ENCODE measurements at regions not wholly inside any gene's neighbourhood (a gene's known extent, or its start where the extent isn't known, plus 50 kb on each side); places are given as distances from the start of the nearest gene placed in this dataset.
"Not testable (repeated sequence)": the region's sequence is repeated elsewhere in the genome, so short reads cannot be mapped to it uniquely, and the experiment has no call there.

- not testable (repeated sequence) for DNase-seq
These were observed 3960.2 kb upstream of the TPTE start for GRCh38 chr21:6561168-6561567.

- DNase-seq = not testable (repeated sequence)
These were observed 3959.8 kb upstream of the TPTE start for GRCh38 chr21:6561578-6561977.

- not testable (repeated sequence) for DNase-seq
These were observed 3956.7 kb upstream of the TPTE start for GRCh38 chr21:6564543-6565166.

GRCh38 chr21:6565190-6566094 lies 3955.9 kb upstream of the TPTE start:
- peak; percentile 46 for DNase-seq

- not testable (repeated sequence) for DNase-seq
These were observed 3953.8 kb upstream of the TPTE start for GRCh38 chr21:6567542-6567941.

- not testable (repeated sequence) for DNase-seq
These were observed 3952.2 kb upstream of the TPTE start for GRCh38 chr21:6569152-6569551.

GRCh38 chr21:6569587-6570392 lies 3951.6 kb upstream of the TPTE start:
- not testable (repeated sequence) for DNase-seq

GRCh38 chr21:6570700-6571368 lies 3950.5 kb upstream of the TPTE start:
- DNase-seq = not testable (repeated sequence)

- not testable (repeated sequence) for DNase-seq
These were observed 3947.8 kb upstream of the TPTE start for GRCh38 chr21:6573576-6573975.

GRCh38 chr21:6579801-6580200 lies 3941.6 kb upstream of the TPTE start:
- DNase-seq = not testable (repeated sequence)

All from activated CD4-positive, alpha-beta T cell treated with anti-CD3 and anti-CD28 coated beads for 48 hours (primary cell).